GM12892 (cell line): ENCODE measurements at regions not wholly inside any gene's neighbourhood (a gene's known extent, or its start where the extent isn't known, plus 50 kb on each side); places are given as distances from the start of the nearest gene placed in this dataset.

Source experiments
- DNase-seq: peaks from one replicate; pipeline ENCODE4 v3.0.0; 2011; ENCODE audit not compliant: insufficient read length
- FAIRE-seq: peaks from 2 replicates; lab custom pipeline; 2011; peaks lifted over from hg19 to GRCh38; lab: Jason Lieb, UNC
- POLR2A ChIP-seq: IDR thresholded peaks from 2 replicates; pipeline ENCODE4 v1.6.1; 2011; ENCODE audit warnings: low read depth, low read length, control low read depth
- POLR2AphosphoS5 ChIP-seq: IDR thresholded peaks from 2 replicates; pipeline ENCODE4 v1.6.1; 2011; ENCODE audit warnings: low read depth, low read length, control low read depth
- TAF1 ChIP-seq: IDR thresholded peaks from 2 replicates; pipeline ENCODE4 v1.6.1; 2011; ENCODE audit warnings: low read depth, mild to moderate bottlenecking, control low read depth, low read length, borderline replicate concordance

GRCh38 chr9:28007097-28007817 is 434.0 kb upstream of the C9orf72 start:
- FAIRE-seq, result no peak
- DNase-seq, result no peak
- no peak for TF ChIP-seq POLR2AphosphoS5
- no peak for TF ChIP-seq POLR2A
- no peak for TF ChIP-seq TAF1

DNA sequence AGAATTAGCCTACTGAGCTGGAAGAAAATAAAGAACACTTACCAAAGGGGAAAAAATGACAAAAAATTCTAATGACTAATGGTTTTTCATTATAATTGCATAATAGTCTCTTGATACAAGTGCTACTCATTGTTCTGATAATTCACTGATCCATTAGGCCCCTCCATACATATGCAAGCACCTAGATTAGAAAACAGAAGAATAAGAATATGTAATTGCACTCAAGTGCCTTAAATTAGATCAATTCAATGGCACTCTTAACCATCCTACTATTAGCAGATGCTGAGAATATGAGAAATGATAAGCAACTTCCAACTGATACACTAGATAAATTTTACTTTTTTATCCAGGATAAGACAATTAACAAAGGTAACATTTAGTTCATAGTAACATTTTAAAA is 440.9 kb upstream of the C9orf72 start:
- no peak for TF ChIP-seq POLR2AphosphoS5
- no peak for DNase-seq
- FAIRE-seq, result no peak

- FAIRE-seq (no peak), DNase-seq (no peak)
- TF ChIP-seq POLR2AphosphoS5, result no peak
- no peak for TF ChIP-seq POLR2A
- no peak for TF ChIP-seq TAF1
Measured at GRCh38 chr9:28024676-28025075, 451.4 kb upstream of the C9orf72 start.

GRCh38 chr9:28025186-28025585 is 451.9 kb upstream of the C9orf72 start:
- no peak for TF ChIP-seq POLR2A
- TF ChIP-seq POLR2AphosphoS5, result no peak
- DNase-seq, result no peak
- FAIRE-seq, result no peak

- DNase-seq, result no peak
Measured at GRCh38 chr9:28031521-28032267, 458.4 kb upstream of the C9orf72 start.

DNA sequence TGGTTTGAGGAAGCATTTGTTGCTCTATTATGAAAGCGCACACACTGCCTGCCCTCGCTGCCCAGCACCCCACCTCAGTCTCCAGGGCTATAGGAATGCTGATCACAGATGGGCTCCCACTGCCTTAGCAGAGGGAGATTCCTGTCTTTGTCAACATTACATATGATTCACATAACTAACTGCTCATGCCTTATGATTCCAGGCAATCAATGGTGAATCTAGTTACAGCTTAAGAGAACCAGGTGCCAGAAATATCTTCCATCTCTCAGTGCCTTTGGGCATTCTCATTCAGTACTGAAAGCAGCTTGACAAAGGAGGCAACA is 458.9 kb upstream of the C9orf72 start:
- no peak for DNase-seq
- no peak for FAIRE-seq
- TF ChIP-seq TAF1 (no peak), POLR2A (no peak), POLR2AphosphoS5 (no peak)

More at GRCh38 chr9:28031521-28032267, 458.4 kb upstream of the C9orf72 start:
- no peak for TF ChIP-seq POLR2A
- TF ChIP-seq TAF1, result no peak
- TF ChIP-seq POLR2AphosphoS5, result no peak
- FAIRE-seq, result no peak

DNA sequence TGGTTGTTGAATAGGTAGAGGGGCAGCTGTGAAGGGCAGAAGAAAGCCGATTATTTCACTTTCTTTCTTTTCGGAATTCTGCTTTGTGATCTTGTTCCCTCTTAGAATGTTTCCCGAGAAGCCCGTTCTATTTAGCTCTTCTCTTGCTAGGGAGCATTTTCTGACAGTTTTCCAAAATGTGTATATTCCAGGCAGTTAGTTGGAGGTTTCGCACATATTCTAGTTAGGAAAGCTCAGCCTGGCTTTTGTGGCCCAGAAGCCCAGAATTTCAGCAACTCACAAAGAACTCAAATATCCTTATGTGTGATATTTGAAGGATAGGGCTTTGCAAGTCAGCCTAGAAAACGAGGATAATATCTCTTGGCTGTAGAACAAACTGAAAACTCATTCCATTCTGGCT is 461.0 kb upstream of the C9orf72 start:
- FAIRE-seq (no peak), DNase-seq (no peak)
- TF ChIP-seq POLR2A (no peak), TAF1 (no peak), POLR2AphosphoS5 (no peak)

DNA sequence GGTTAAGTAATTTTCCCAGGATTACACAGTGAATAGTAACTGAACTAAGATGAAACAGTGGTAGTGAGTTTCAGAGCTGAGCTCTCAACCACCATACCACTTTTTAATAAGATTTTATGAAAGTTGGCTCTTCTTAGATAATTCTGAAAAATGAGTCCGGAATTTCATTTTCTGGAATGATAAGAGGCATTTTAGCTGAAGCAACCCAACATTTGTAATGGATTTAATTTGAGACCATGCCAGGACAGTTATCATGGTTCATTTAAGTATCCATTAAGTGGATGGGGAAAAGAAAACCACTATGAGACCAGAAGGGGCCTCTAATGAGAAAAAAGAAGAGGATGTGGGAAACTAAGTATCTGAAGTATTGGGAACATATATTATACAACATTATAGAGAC is 464.7 kb upstream of the C9orf72 start:
- DNase-seq, result no peak
- no peak for FAIRE-seq
- no peak for TF ChIP-seq POLR2AphosphoS5
- TF ChIP-seq TAF1, result no peak
- TF ChIP-seq POLR2A, result no peak

DNA sequence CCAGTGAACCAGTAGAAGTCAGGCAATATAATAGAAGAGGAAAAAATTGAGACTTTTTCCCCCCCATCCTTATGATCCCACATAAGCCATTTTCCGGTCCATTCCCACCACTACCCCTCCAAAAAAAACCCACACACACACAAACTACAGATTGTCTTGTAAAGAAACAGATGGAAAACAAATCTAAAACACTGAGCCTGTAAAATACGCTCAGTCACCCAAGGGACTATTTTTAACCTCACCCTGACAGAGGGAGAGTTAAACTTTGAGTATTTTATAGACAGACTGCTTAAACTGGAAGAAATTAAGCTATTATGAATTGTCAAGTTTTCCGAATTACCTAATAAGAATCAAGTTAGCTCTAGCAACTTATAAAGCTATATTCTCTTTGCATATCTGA is 471.8 kb upstream of the C9orf72 start:
- TF ChIP-seq POLR2A, result no peak
- TF ChIP-seq TAF1, result no peak
- TF ChIP-seq POLR2AphosphoS5, result no peak
- FAIRE-seq (no peak), DNase-seq (no peak)

- TF ChIP-seq POLR2A, result no peak
- no peak for TF ChIP-seq POLR2AphosphoS5
- no peak for TF ChIP-seq TAF1
- no peak for FAIRE-seq
Measured at GRCh38 chr9:28050046-28050445, 476.8 kb upstream of the C9orf72 start.

DNA sequence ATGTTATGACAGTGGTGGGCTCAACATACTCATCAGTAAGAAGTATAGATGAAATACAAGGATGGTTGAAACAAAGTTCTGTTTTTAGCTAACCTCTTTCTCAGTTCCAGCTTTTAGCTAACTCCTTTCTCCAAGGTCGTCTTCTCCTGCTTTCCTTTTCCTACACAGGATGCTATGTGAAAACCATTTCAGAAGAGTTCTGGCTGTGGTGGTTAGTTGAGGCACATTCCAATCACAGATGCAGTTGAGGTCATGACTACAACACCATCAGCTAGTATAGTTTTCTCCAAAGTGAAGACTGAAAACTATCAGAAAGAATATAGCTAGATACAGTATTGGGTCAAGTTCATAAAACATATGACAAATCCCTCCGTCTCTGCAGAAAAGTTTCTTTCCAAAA is 477.7 kb upstream of the C9orf72 start:
- TF ChIP-seq POLR2AphosphoS5 (no peak), POLR2A (no peak), TAF1 (no peak)
- no peak for DNase-seq
- no peak for FAIRE-seq

More at GRCh38 chr9:28050046-28050445, 476.8 kb upstream of the C9orf72 start:
- no peak for DNase-seq
